ENCODE measurements at regions not wholly inside any gene's neighbourhood (a gene's known extent, or its start where the extent isn't known, plus 50 kb on each side); places are given as distances from the start of the nearest gene placed in this dataset.

DNA sequence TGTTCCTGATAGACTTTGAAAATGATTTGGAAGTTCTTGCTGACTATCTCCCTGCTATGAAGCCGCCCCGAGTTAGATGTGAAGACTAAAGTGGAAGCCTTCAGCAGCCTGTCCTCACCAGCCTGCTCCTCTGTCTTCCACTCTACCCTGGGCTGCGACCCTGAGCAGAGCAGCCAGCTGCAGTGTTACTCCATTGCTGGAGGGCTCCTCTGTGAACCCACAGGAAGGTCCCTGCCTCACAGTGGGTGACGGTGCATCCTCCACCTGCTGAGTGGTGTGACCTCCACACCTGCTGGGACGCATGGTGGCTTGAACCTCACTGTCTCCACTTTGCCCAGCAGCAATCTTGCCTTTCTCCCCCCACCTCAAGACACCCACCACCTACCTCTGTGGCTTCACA, 116.4 kb downstream of the IRS2 start:
- H3T11ph ChIP-seq (ENCODE audit: low read length): no peak overlapping the region
- no peak overlapping the region for H3K4me2 ChIP-seq (ENCODE audit: insufficient read depth, insufficient read length, low read length)
- Mint-ChIP-seq H3K9me3 (no peaks in the 10 kb centered on the region), H3K27ac (no peak overlapping the region), H3K27me3 (ENCODE audit: low read depth) (no peaks in the 10 kb centered on the region), H3K4me1 (peaks cover 9 to 16% of the 10 kb centered on the region in 2 experiments), H3K36me3 (ENCODE audit: insufficient read depth in 1 of 3, low read depth in 3 of 3) (no peaks in the 10 kb centered on the region), H3K4me3 (no peak overlapping the region)
- H3K27me3 ChIP-seq (ENCODE audit: insufficient read depth, low read length): no peaks in the 10 kb centered on the region
- H2BK120ac ChIP-seq (ENCODE audit: low read depth, low read length, poor library complexity, severe bottlenecking): no peak overlapping the region
- H2BK5ac ChIP-seq (ENCODE audit: insufficient read length, low read length): no peak overlapping the region
- H3K23me2 ChIP-seq (ENCODE audit: insufficient read length, low read depth, low read length, poor library complexity, severe bottlenecking): no peaks in the 10 kb centered on the region
- no peaks in the 10 kb centered on the region for H4K20me1 ChIP-seq (ENCODE audit: control insufficient read depth, insufficient read depth, insufficient read length)
- no peak overlapping the region for H3K9ac ChIP-seq (ENCODE audit: extremely low read depth, insufficient read length, low read length)
- H3K18ac ChIP-seq (ENCODE audit: insufficient read length, low read depth, low read length): no peak overlapping the region
- H3K79me2 ChIP-seq (ENCODE audit: insufficient read depth, low read length): no peaks in the 10 kb centered on the region
- H4K5ac ChIP-seq (ENCODE audit: insufficient read length, low read depth, low read length): no peak overlapping the region
- no peaks in the 10 kb centered on the region for H3K79me1 ChIP-seq (ENCODE audit: insufficient read depth, low read depth, low read length, poor library complexity, severe bottlenecking)
- no peak overlapping the region for H3K4ac ChIP-seq (ENCODE audit: low read depth, low read length)
- no peaks in the 10 kb centered on the region for H3K4me1 ChIP-seq (ENCODE audit: insufficient read depth, low read length)
- TF ChIP-seq, protein P1, sequence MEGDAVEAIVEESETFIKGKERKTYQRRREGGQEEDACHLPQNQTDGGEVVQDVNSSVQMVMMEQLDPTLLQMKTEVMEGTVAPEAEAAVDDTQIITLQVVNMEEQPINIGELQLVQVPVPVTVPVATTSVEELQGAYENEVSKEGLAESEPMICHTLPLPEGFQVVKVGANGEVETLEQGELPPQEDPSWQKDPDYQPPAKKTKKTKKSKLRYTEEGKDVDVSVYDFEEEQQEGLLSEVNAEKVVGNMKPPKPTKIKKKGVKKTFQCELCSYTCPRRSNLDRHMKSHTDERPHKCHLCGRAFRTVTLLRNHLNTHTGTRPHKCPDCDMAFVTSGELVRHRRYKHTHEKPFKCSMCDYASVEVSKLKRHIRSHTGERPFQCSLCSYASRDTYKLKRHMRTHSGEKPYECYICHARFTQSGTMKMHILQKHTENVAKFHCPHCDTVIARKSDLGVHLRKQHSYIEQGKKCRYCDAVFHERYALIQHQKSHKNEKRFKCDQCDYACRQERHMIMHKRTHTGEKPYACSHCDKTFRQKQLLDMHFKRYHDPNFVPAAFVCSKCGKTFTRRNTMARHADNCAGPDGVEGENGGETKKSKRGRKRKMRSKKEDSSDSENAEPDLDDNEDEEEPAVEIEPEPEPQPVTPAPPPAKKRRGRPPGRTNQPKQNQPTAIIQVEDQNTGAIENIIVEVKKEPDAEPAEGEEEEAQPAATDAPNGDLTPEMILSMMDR (conservative IDR thresholded peaks at IDR 0.05): no peak
- no peak overlapping the region for H3K23ac ChIP-seq (ENCODE audit: insufficient read length, low read depth, low read length)
- no peaks in the 10 kb centered on the region for H3K9me3 ChIP-seq (ENCODE audit: control insufficient read depth, low read depth, low read length)
- no peak overlapping the region for H2AFZ ChIP-seq (ENCODE audit: low read length)
- no peak overlapping the region for H2BK20ac ChIP-seq (ENCODE audit: low read depth, low read length, poor library complexity, severe bottlenecking)
- H4K8ac ChIP-seq (replicated peaks; ENCODE audit: insufficient read length, low read depth, low read length): no peak overlapping the region
- WGBS (ENCODE audit: extremely low coverage, insufficient read length, low lambda C conversion rate): no CpG with 5 or more reads among the region's 5 CpGs
- H3K56ac ChIP-seq (ENCODE audit: insufficient read length, low read depth, low read length): no peak overlapping the region
- H3K14ac ChIP-seq (ENCODE audit: insufficient read depth, low read length): no peak overlapping the region
- no peak overlapping the region for H2BK12ac ChIP-seq (ENCODE audit: insufficient read length, low read depth, low read length)
- H2AK5ac ChIP-seq (ENCODE audit: insufficient read length, low read length): no peak overlapping the region
- DNase-seq: no peak
- H2BK15ac ChIP-seq (ENCODE audit: low read depth, low read length): no peak overlapping the region
- no peak overlapping the region for H4K91ac ChIP-seq (ENCODE audit: insufficient read length, low read depth, low read length)
- H3K27ac ChIP-seq (ENCODE audit: insufficient read length, low read depth, low read length): no peak overlapping the region

All from H9 (cell line).